ELR (cell line): ENCODE measurements at regions not wholly inside any gene's neighbourhood (a gene's known extent, or its start where the extent isn't known, plus 50 kb on each side); places are given as distances from the start of the nearest gene placed in this dataset.
"Not testable (repeated sequence)": the region's sequence is repeated elsewhere in the genome, so short reads cannot be mapped to it uniquely, and the experiment has no call there.

Experiments used
- DNase-seq: peaks from one replicate; pipeline ENCODE4 v3.0.0-alpha.2; 2015; ENCODE audit warnings: low read depth

- DNase-seq: no peak
These were observed 67.2 kb upstream of the RAB6C start for GRCh38 chr2:129912066-129912820.

- DNase-seq: no peak
These were observed 66.4 kb upstream of the RAB6C start for GRCh38 chr2:129912871-129913694.

GRCh38 chr2:129913695-129914495, 65.6 kb upstream of the RAB6C start:
- DNase-seq: no peak

- DNase-seq: no peak
These were observed 64.7 kb upstream of the RAB6C start for GRCh38 chr2:129914538-129915302.

GRCh38 chr2:129915303-129915840, 64.1 kb upstream of the RAB6C start:
- no peak for DNase-seq

GRCh38 chr2:129918604-129919003, 60.9 kb upstream of the RAB6C start:
- DNase-seq: no peak

GRCh38 chr2:129922571-129923264, 56.7 kb upstream of the RAB6C start:
- DNase-seq: no peak

- peak; percentile 29 for DNase-seq
These were observed 56.0 kb upstream of the RAB6C start for GRCh38 chr2:129923265-129924091.

GRCh38 chr2:129924115-129924514, 55.4 kb upstream of the RAB6C start:
- not testable (repeated sequence) for DNase-seq

DNA sequence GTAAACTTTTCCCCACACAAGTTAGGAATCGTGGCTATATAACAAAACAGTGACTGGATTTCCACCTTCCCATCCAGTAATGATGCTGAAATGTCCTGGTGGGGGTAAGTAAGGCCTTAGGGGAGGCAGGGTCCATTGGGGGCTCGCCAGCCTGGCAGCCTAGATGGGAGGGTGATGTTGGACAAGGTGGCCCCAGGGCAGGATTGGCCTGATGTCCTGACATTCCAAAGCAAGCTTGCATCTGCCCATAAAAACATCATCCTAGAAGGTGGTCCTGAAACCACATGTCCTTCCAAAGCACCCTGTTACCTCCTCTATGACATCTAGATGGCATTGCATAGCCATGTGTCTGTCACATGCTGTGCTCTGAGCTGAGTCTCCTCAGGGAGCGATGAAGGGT, 54.1 kb upstream of the RAB6C start:
- DNase-seq: no peak

DNA sequence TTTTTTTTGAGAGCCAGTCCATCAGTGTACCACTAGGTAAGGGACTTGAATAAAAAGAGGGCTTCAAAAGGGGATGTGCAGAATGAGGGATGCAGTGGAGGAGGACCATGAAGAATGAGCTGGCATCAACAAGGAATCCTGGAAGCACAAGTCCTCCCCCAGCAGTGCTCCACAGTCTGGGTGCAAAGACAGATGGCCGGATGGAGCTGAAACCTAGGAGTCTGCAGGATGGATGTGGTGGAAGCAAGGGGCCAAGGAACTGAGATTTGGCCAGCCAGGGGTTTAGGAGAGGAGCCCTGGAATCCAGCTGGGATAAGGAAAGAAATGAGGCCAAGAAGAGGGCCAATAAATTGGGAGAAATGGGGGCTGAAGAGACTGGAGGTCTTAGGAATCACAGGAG, 51.8 kb upstream of the RAB6C start:
- DNase-seq: no peak

DNA sequence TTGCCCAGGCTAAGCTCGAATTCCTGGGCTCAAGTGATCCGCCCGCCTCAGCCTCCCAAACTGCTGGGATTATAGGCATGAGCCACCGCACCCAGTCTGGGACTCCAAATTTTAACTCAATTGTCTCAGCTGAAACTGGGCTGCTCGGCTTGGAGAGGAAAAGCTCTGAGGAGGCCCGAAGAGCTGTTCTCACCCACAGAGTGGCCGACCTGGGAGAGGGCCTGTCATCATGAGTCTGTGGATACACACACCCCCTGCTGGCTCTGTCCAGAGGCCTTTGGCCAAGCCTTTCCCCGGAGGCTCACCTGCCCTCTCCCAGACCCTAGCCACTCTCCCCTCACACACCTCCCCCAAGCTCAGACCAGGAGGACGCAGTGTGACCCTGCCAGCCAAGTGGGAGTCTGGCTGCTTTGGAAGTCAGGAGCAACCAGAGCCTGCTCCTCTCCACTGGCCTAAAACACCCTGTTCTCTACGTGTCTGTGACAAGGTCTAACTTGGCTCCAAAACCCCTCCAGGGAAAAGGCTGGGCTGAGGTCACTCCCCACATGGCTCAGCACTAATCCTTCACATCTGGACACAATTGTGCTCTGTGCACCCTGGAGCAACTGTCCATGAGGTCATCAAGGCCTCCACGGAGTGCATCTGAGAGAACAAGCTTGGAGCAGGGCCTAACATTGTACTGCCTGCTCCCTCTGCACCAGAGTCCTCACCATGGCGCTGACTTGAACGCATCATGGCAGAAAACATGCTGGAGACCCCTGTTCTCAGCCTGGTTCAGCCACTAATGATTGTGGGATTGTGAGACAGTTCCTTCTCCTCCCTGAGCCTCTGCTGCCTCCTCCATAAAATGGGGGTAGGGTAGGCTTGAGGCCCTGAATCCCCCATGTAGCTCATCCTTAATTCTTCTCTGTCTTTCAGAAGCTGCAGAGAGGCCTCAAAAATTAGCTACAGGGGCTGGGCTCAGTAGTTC, 49.9 kb upstream of the RAB6C start:
- DNase-seq: no peak
